ENCODE measurements at regions not wholly inside any gene's neighbourhood (a gene's known extent, or its start where the extent isn't known, plus 50 kb on each side); places are given as distances from the start of the nearest gene placed in this dataset.

DNA sequence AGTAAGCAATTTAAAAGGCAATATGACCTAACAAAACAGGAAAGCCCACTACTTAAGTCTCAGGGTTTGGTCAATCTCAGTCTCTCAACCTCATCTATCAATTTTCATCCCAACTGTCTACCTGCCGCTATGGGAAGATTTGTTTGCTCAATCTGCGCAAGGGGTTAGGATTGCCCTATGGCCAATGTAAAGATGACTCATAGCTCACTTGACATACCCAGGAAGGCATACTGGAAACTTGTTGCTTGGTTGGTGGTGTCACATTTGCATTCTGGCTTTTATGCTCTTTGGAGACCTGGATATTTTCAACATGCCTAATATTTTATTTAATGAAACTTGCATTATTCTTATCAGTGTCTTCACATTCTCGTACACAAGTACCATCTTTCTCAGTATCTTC, 78.1 kb upstream of the TMEM196 start:
- DNase-seq (ENCODE audit: low spot score) = no peak

GRCh38 chr7:19834566-19834965, 61.1 kb upstream of the TMEM196 start:
- DNase-seq (ENCODE audit: low spot score) = no peak

DNA sequence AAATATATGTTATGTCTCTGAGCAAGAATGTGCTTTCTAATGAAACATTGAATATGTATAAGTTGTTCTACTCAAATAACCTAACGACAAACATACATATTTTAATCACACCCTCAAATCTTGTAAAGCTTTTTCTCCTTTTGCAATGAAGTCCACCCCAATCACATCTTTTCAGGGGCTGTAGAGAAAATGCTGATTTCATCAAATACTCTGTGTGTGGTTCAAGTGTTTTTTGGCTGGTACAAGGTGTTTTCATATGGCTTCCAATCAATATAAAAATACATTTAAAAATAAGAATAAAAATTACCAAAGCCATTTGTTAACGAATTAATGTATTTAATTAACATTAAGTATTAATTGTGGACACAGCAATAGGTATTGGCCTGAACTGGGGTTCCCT, 57.2 kb upstream of the TMEM196 start:
- DNase-seq (ENCODE audit: low spot score) = no peak
